ENCODE measurements at regions not wholly inside any gene's neighbourhood (a gene's known extent, or its start where the extent isn't known, plus 50 kb on each side); places are given as distances from the start of the nearest gene placed in this dataset.

DNA sequence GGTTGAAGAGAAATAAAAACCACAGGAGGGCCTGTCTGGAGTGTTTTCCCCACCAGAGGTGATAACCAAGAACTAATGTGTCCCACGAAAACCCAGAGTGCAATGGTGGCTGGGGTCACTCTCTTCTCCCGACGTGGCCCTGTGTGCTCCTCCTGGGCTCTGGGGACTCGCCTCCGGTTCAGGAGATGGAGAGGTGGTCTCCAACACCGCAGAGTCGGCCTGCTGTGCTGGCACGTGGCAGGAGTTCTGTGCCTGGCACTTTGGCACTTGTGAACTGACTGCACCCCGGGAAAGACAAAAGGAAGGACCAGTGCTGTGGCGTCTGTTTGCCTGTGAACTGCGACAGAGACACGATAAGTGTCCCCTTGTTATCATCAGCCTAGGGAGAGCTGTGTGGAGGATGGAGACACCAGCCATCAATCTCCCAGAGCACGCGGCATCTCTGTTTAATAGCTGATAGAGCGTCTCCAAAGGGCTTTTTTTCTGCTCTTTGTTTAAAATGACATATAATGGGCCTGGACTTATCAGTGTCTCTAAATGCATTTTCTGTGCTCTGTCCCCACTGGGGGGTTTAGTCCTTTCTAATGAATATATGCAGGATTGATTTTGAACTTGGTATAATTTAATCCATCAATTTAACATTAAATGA is 98.3 kb downstream of the MRPL36 start:
- no peak for DNase-seq (ENCODE audit: low read depth)
- TF ChIP-seq, protein P1, sequence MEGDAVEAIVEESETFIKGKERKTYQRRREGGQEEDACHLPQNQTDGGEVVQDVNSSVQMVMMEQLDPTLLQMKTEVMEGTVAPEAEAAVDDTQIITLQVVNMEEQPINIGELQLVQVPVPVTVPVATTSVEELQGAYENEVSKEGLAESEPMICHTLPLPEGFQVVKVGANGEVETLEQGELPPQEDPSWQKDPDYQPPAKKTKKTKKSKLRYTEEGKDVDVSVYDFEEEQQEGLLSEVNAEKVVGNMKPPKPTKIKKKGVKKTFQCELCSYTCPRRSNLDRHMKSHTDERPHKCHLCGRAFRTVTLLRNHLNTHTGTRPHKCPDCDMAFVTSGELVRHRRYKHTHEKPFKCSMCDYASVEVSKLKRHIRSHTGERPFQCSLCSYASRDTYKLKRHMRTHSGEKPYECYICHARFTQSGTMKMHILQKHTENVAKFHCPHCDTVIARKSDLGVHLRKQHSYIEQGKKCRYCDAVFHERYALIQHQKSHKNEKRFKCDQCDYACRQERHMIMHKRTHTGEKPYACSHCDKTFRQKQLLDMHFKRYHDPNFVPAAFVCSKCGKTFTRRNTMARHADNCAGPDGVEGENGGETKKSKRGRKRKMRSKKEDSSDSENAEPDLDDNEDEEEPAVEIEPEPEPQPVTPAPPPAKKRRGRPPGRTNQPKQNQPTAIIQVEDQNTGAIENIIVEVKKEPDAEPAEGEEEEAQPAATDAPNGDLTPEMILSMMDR (IDR thresholded peaks at IDR 0.05; ENCODE audit: control insufficient read depth, extremely low read depth, insufficient read depth), result no peak

DNA sequence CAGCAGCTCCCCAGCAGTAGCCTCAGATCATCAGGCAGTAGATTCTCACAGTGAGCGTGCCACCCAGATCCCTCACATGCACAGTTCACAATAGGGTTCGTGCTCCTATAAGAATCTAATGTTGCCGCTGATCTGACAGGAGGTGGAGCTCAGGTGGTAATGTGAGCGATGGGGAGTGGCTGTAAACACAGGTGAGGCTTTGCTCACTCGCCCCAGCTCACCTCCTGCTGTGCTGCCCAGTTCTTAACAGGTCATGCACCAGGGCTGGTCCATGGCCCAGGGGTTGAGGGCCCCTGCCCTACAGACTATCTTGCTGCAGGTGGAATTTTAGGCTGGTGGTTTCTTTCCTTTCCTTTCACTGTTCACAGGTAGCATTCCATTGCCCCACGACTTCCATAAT is 100.2 kb downstream of the MRPL36 start:
- TF ChIP-seq, protein P1 (IDR thresholded peaks at IDR 0.05; ENCODE audit: control insufficient read depth, extremely low read depth, insufficient read depth), result no peak
- H3K4me3 ChIP-seq (ENCODE audit: low read depth, low read length), result no peak overlapping the region
- DNase-seq (ENCODE audit: low read depth), result no peak

More for the DNA sequence above, 98.3 kb downstream of the MRPL36 start:
- H3K4me3 ChIP-seq (ENCODE audit: low read depth, low read length), result no peak overlapping the region

DNA sequence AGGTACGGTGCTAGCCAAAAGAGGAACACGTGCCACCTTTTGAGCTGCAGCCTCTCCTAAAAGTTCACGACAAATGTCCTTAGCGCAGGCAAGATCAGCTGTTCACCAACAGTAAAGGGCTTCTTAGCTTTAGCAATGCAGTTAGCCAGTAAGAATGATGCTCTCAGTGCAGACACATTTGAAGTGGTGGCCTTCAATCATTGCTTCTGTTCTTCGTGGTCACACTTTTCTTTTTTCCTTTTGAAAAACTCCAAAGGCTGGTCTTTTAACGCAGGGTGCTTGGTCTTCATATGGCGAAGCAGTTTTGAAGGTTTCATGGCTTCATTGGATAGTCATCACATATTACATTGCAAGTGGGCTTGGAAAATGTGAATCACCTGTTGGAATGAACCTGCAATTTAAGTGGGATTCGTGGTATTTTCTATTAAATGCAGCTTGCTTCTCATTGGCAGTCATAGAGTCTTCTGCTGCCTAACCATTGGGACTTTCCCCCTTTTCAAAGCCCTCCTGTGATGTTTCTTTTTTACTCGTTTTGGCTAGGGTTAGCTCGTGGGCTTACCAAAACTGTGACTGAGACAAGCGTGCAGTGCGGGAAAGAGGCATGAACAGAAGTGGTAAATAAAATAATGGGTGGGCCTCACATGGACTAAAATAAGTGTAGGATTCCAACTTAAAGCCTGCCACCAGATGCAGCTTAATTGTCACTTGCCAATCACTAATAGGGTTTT is 100.9 kb downstream of the MRPL36 start:
- TF ChIP-seq, protein P1 (IDR thresholded peaks at IDR 0.05; ENCODE audit: control insufficient read depth, extremely low read depth, insufficient read depth), result no peak
- DNase-seq (ENCODE audit: low read depth), result no peak
- H3K4me3 ChIP-seq (ENCODE audit: low read depth, low read length), result no peak overlapping the region

DNA sequence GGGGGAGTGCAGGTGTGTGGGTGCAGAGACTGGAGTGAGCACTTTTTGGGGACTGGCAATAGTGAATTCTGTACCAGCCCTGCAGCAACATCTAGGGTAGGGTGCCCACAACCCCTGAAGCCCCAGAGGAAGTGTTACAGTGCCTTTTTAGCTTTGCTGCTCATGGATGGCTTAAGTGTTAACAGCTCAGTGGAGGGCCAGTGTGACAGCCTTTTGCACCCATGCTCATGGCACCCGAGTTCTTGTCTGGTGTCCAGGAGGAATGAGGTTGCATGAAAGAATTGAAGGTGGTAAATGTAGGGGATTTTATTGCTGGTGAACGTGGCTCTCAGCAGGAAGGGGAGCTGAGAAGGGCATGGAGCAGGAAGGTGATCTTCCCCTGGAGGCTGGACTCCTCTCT is 107.3 kb downstream of the MRPL36 start:
- DNase-seq (ENCODE audit: low read depth), result no peak
- TF ChIP-seq, protein P1 (IDR thresholded peaks at IDR 0.05; ENCODE audit: control insufficient read depth, extremely low read depth, insufficient read depth), result no peak
- H3K4me3 ChIP-seq (ENCODE audit: low read depth, low read length), result no peak overlapping the region

DNA sequence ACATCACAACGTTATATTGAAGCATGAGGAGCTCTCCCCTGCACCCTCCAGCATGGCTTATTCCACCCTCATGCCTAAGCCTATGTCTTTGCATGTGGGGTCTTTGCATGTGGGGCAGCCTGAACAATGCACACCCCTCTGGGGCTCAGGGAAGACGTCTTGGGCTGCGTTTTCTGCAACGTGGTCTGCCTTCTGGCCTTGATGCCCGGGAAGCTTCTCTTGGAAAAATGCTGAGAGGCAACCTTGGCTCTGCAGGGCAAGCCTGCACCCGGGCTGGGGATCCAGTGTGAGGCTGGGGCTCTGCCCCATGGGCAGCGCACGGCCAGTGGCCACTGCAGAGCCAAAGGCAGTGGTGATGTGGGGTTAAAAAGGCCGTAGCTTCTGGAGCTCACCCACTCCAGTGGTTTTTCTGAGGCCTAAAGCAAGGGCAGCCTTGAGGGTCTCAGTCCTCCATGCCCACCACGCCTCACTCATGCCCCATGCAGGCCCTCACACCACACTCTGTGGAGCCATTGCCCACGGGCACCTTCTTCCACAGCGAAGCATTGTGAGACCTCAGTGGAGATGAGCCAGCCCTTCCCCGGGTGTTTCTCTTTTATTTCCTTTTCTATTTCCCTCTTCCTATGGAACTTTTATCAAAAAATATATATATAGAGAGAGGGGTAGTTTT is 112.2 kb downstream of the MRPL36 start:
- DNase-seq (ENCODE audit: low read depth), result no peak
- TF ChIP-seq, protein P1 (IDR thresholded peaks at IDR 0.05; ENCODE audit: control insufficient read depth, extremely low read depth, insufficient read depth), result no peak
- H3K4me3 ChIP-seq (ENCODE audit: low read depth, low read length), result no peak overlapping the region

DNA sequence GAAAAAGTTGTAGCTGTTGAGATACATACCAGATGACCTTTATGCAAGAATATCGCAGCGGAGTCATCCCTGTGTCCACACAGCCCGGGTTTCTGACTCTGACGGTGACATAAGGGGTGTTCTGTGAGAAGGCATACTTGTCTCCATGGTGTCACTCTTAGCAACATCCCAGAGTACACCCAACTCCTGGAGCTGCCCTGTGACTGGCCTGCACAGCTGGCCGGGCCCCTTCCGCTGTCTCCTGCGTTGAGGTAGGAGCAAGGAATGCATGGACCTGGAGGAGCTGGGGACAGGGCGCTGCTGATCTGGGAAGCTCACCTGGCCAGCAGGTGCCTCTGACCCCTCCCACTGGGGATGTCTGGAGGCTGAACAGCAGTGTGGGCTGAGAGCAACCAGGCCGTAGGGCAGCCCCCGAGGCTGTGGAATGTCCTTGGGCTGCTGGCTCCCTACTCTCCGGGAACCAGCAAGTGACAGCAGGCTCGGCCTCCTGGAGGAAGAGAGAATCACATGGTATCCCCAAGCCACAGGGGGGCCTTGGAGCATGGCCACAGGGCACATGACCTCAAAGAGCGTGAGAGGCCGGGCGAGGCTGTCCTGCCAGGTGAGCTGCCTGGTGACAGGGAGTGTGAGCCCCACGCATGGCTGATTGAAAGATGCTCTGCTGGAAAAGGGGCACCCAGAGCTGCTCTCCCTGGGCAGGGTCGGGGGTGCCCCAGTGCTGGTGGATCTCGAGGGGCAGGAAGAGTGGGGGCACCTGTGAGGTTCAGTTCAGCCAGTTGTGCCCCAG is 113.4 kb downstream of the MRPL36 start:
- H3K4me3 ChIP-seq (ENCODE audit: low read depth, low read length), result no peak overlapping the region
- TF ChIP-seq, protein P1 (IDR thresholded peaks at IDR 0.05; ENCODE audit: control insufficient read depth, extremely low read depth, insufficient read depth), result no peak
- no peak for DNase-seq (ENCODE audit: low read depth)

All from LNCaP clone FGC (cell line).